ENCODE measurements at regions not wholly inside any gene's neighbourhood (a gene's known extent, or its start where the extent isn't known, plus 50 kb on each side); places are given as distances from the start of the nearest gene placed in this dataset.

- no peak for DNase-seq (ENCODE audit: low read depth)
- no peaks in the 10 kb centered on the region for H3K36me3 ChIP-seq (ENCODE audit: control insufficient read depth, insufficient read depth, low read length)
- TF ChIP-seq CTCF (IDR thresholded peaks at IDR 0.05; ENCODE audit: insufficient read depth, low read length, poor library complexity, severe bottlenecking), result no peak
- H3K4me3 ChIP-seq (ENCODE audit: low read depth, low read length), result no peak overlapping the region
- H3K27me3 ChIP-seq (ENCODE audit: control insufficient read depth, insufficient read depth, low read length), result no peaks in the 10 kb centered on the region
Observed at GRCh38 chr9:103281126-103281525, 286.0 kb downstream of the CYLC2 start.

DNA sequence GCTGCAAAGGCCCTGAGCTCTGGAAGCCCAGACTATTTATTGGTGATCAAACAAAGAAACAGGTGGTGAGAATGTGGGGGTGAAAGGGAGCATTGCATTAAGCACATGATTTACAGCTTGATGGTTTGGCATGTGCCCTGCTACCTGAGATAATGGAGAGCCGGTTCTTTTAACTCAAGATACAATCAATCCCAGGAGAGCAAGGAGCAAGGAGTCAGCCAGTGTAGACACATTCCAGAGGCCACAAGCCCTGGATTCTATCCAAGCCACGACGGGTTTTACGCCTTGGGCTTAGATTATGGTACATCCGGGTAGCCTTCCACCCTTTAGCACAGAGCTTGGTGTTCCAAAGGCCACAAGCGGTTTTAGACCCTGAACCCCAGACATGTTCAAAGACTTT lies 292.2 kb downstream of the CYLC2 start:
- H3K36me3 ChIP-seq (ENCODE audit: control insufficient read depth, insufficient read depth, low read length), result no peaks in the 10 kb centered on the region
- DNase-seq (ENCODE audit: low read depth), result no peak
- TF ChIP-seq CTCF (IDR thresholded peaks at IDR 0.05; ENCODE audit: insufficient read depth, low read length, poor library complexity, severe bottlenecking), result no peak
- H3K4me3 ChIP-seq (ENCODE audit: low read depth, low read length), result no peak overlapping the region
- no peaks in the 10 kb centered on the region for H3K27me3 ChIP-seq (ENCODE audit: control insufficient read depth, insufficient read depth, low read length)

DNA sequence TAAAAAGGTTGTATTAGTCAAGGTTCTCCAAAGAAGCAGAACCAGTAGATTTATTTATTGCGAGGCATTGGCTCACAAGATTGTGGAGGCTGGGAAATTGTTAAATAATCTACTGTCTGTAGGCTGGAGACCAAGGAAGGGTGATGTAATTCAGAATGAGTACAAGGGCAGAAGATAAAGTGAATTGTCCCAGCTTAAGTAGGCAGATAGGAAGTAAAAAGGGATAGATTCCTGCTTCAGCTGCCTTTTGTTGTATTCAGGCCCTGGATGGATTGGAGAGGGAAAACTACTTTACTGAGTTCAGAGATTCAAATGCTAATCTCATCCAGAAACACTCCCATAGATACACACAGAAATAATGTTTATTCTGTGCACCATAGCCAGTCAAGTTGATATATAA lies 301.1 kb downstream of the CYLC2 start:
- DNase-seq (ENCODE audit: low read depth), result no peak
- no peaks in the 10 kb centered on the region for H3K36me3 ChIP-seq (ENCODE audit: control insufficient read depth, insufficient read depth, low read length)

DNA sequence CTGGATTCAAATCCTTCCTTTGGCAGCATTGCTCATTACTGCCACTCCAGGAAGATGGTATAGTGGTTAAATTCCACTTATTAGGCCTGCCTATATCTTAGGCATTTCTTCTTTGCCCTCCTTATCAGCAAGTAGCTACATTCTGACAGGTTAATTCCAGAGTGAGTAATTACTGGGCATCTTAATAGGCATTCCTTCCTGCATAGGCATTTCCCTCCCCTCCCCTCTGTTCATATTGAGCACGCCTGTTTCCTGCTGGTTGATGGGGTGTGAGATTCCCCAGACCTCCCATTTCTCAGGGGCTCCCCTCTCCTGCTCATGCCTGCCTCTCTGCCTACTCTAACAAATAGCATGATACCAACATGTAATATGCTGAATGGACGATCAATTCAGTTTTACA lies 305.9 kb downstream of the CYLC2 start:
- no peak overlapping the region for H3K4me3 ChIP-seq (ENCODE audit: low read depth, low read length)
- no peaks in the 10 kb centered on the region for H3K27me3 ChIP-seq (ENCODE audit: control insufficient read depth, insufficient read depth, low read length)
- no peaks in the 10 kb centered on the region for H3K36me3 ChIP-seq (ENCODE audit: control insufficient read depth, insufficient read depth, low read length)
- no peak for DNase-seq (ENCODE audit: low read depth)
- no peak for TF ChIP-seq CTCF (IDR thresholded peaks at IDR 0.05; ENCODE audit: insufficient read depth, low read length, poor library complexity, severe bottlenecking)

More for the DNA sequence above, 301.1 kb downstream of the CYLC2 start:
- no peak overlapping the region for H3K4me3 ChIP-seq (ENCODE audit: low read depth, low read length)
- no peaks in the 10 kb centered on the region for H3K27me3 ChIP-seq (ENCODE audit: control insufficient read depth, insufficient read depth, low read length)
- TF ChIP-seq CTCF (IDR thresholded peaks at IDR 0.05; ENCODE audit: insufficient read depth, low read length, poor library complexity, severe bottlenecking), result no peak

- TF ChIP-seq CTCF (IDR thresholded peaks at IDR 0.05; ENCODE audit: insufficient read depth, low read length, poor library complexity, severe bottlenecking), result no peak
- Histone ChIP-seq H3K27me3 (ENCODE audit: control insufficient read depth, insufficient read depth, low read length) (no peaks in the 10 kb centered on the region), H3K4me3 (ENCODE audit: low read depth, low read length) (no peak overlapping the region), H3K36me3 (ENCODE audit: control insufficient read depth, insufficient read depth, low read length) (no peaks in the 10 kb centered on the region)
- DNase-seq (ENCODE audit: low read depth), result peak; percentile 2
Observed at GRCh38 chr9:103304797-103305196, 309.7 kb downstream of the CYLC2 start.

DNA sequence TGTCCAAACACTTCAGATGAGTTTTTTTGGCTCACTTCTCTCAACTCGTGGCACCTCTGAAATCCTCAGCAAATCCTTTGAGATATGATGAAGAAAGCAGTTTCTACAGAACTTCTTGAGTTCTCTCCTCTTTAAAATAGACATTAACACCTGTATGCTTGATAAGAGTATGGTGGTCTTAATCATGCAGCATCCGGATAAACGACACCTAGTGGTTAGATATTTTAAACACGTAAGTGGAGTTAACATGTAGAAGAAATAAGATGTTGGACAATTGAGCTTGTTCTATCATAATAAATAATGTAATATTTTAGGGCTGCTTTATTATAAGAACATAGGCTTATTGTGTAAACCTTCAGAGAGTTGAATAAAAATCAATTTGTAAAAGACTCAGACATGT lies 324.8 kb downstream of the CYLC2 start:
- no peak for DNase-seq (ENCODE audit: low read depth)
- TF ChIP-seq CTCF (IDR thresholded peaks at IDR 0.05; ENCODE audit: insufficient read depth, low read length, poor library complexity, severe bottlenecking), result no peak

More for the DNA sequence above, 324.8 kb downstream of the CYLC2 start:
- Histone ChIP-seq H3K27me3 (ENCODE audit: control insufficient read depth, insufficient read depth, low read length) (no peaks in the 10 kb centered on the region), H3K36me3 (ENCODE audit: control insufficient read depth, insufficient read depth, low read length) (no peaks in the 10 kb centered on the region), H3K4me3 (ENCODE audit: low read depth, low read length) (no peak overlapping the region)

All from kidney epithelial cell (primary cell).